Upper lobe of left lung (tissue), 4 donors: ENCODE measurements at regions not wholly inside any gene's neighbourhood (a gene's known extent, or its start where the extent isn't known, plus 50 kb on each side); places are given as distances from the start of the nearest gene placed in this dataset.

Experiments
- CTCF ChIP-seq, 6 experiments: fragments of 450-650 bp in 4 of 6; fragments of 200-600 bp in 2 of 6; sonication (generic) in 2 of 6; IDR thresholded peaks; one replicate each; pipeline ENCODE4 v1.5.1; 2016 to 2019; ENCODE audit warnings: antibody characterized with exemption in 6 of 6
- EP300 ChIP-seq, 4 donors: sonication (generic); formaldehyde crosslinking; IDR thresholded peaks; one replicate each; pipeline ENCODE4 v1.5.1; 2017; ENCODE audit warnings: antibody characterized with exemption in 4 of 4, control low read depth in 2 of 4
- POLR2A ChIP-seq, 4 donors: fragments of 450-650 bp; IDR thresholded peaks; one replicate each; pipeline ENCODE4 v1.5.1; 2016 to 2017; ENCODE audit warnings: antibody characterized with exemption in 4 of 4, mild to moderate bottlenecking in 2 of 4
- POLR2AphosphoS5 ChIP-seq, 2 donors: sonication (generic); formaldehyde crosslinking; IDR thresholded peaks; one replicate each; pipeline ENCODE4 v1.5.1; 2017; ENCODE audit warnings: antibody characterized with exemption in 2 of 2

DNA sequence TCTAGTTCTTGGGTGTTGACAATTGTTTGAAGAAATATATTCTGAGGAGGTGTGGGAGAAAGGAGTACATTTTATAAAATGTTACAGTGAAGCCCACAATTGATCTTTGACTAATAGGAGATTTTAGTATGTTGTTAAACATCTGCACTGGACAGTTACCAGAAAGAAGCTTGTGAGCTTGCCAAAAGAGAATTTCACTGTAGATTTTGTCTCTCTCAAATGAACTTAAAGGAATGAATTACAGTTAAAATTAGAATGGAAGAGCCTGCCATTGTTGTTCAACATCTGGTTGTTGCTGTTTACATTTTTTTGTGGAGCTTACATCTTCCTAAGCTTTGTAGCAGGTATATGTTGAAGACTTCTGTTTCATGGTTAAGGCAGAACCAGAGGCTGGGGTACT lies 620.5 kb upstream of the CCDC179 start:
- no peak for TF ChIP-seq CTCF (IDR thresholded peaks at IDR 0.05)
- no peak for TF ChIP-seq POLR2A (IDR thresholded peaks at IDR 0.05)
- no peak for TF ChIP-seq EP300 (IDR thresholded peaks at IDR 0.05)
- no peak for TF ChIP-seq POLR2AphosphoS5 (IDR thresholded peaks at IDR 0.05)
